HepG2 (cell line): ENCODE measurements at regions not wholly inside any gene's neighbourhood (a gene's known extent, or its start where the extent isn't known, plus 50 kb on each side); places are given as distances from the start of the nearest gene placed in this dataset.

Experiments used
- ATAC-seq: fragments of 200-7000 bp; cut with Tn5 transposase; 3 replicates; pipeline ENCODE4 v1.9.1; 2020; ENCODE audit warnings: mild to moderate bottlenecking, moderate library complexity
- BruUV-seq: library from RNA; stranded (reverse); fragments of 400-500 nt; replicated peaks from 2 replicates; lab custom pipeline; 2021; lab: Mats Ljungman, UMichigan
- CTCF ChIA-PET: fragments of 300-600 bp; formaldehyde crosslinking; extraction: SDS; loops from one replicate; lab custom pipeline; 2021; ENCODE audit warnings: low total read pairs, inconsistent platforms, low intra/inter-chr PET ratio; lab: Yijun Ruan, JAX
- POLR2A ChIA-PET: fragments of 350-600 bp; sonication (Branson Sonifier 250); formaldehyde crosslinking; loops from one replicate; lab custom pipeline; 2020; ENCODE audit warnings: antibody characterized with exemption, inconsistent platforms; lab: Yijun Ruan, JAX
- DNase-seq: peaks from one replicate; pipeline ENCODE4 v3.0.0-alpha.2; 2015; ENCODE audit warnings: low spot score
- FAIRE-seq: peaks from 3 replicates; lab custom pipeline; 2011; peaks lifted over from hg19 to GRCh38; lab: Jason Lieb, UNC
- H2AFZ ChIP-seq: one replicate; pipeline ENCODE4 v1.6.1; 2011; ENCODE audit warnings: low read length, inconsistent platforms
- H3K27ac ChIP-seq: fragments of 300-600 bp; 3 replicates; pipeline ENCODE4 v1.8.0; 2011; ENCODE audit warnings: mixed run types, mild to moderate bottlenecking, mixed read lengths, low read length, inconsistent platforms; ENCODE audit not compliant: insufficient read depth; ENCODE audit errors: extremely low read length
- H3K27me3 ChIP-seq, 2 experiments: fragments of 200-600 bp in 1 of 2; 2 replicates in 1 of 2; 3 replicates in 1 of 2; pipeline versions ENCODE4 v1.6.0 to v1.8.0; 2011; ENCODE audit warnings: low read length in 2 of 2, mild to moderate bottlenecking in 2 of 2, moderate library complexity in 2 of 2, inconsistent platforms in 1 of 2; ENCODE audit not compliant: insufficient read depth in 2 of 2, control insufficient read depth in 1 of 2
- H3K36me3 ChIP-seq, 2 experiments: fragments of 200-600 bp in 1 of 2; replicated peaks in 1 of 2; 2 replicates in 1 of 2; 3 replicates in 1 of 2; pipeline versions ENCODE4 v1.5.1 to v1.8.0; 2011; ENCODE audit warnings: low read length in 2 of 2, inconsistent platforms in 1 of 2; ENCODE audit not compliant: insufficient read depth in 2 of 2, control insufficient read depth in 1 of 2
- H3K4me1 ChIP-seq: 2 replicates; pipeline ENCODE4 v1.5.1; 2012; ENCODE audit warnings: low read length, inconsistent platforms; ENCODE audit not compliant: insufficient read depth
- H3K4me2 ChIP-seq: 2 replicates; pipeline ENCODE4 v1.6.0; 2011; ENCODE audit warnings: low read depth, low read length, inconsistent platforms
- H3K4me3 ChIP-seq, 3 experiments: fragments of 200-600 bp in 1 of 3; sonication (generic), shearing (Covaris generic) in 1 of 3; replicated peaks in 1 of 3; 2 replicates each; pipeline ENCODE4 v1.5.1; 2011 to 2016; ENCODE audit warnings: low read length in 3 of 3, inconsistent platforms in 2 of 3, low read depth in 2 of 3, mild to moderate bottlenecking in 2 of 3, control low read depth in 1 of 3, mixed read lengths in 1 of 3; ENCODE audit not compliant: insufficient read depth in 1 of 3
- H3K79me2 ChIP-seq: one replicate; pipeline ENCODE4 v1.6.1; 2011; ENCODE audit warnings: low read length, inconsistent platforms; ENCODE audit not compliant: insufficient read depth
- H3K9ac ChIP-seq: 2 replicates; pipeline ENCODE4 v1.6.0; 2011; ENCODE audit warnings: mild to moderate bottlenecking, low read depth, low read length, inconsistent platforms; ENCODE audit not compliant: insufficient read depth
- H3K9me3 ChIP-seq: 2 replicates; pipeline ENCODE4 v1.5.1; 2012; ENCODE audit warnings: mild to moderate bottlenecking, low read length
- H4K20me1 ChIP-seq: 2 replicates; pipeline ENCODE4 v1.6.0; 2011; ENCODE audit warnings: inconsistent platforms, mild to moderate bottlenecking, low read length, moderate library complexity; ENCODE audit not compliant: insufficient read depth
- HOXD1 ChIP-seq: sonication (generic); formaldehyde crosslinking; IDR thresholded peaks from 2 replicates; pipeline ENCODE4 v1.5.0; 2020; ENCODE audit warnings: missing genetic modification reagents
- IKZF4 ChIP-seq: sonication (generic); formaldehyde crosslinking; IDR thresholded peaks from 2 replicates; pipeline ENCODE4 v1.5.1; 2020; ENCODE audit warnings: borderline replicate concordance, mild to moderate bottlenecking, low read depth, missing genetic modification reagents; ENCODE audit errors: not compliant biosample characterization
- ISX ChIP-seq: sonication (generic); formaldehyde crosslinking; conservative IDR thresholded peaks from 2 replicates; pipeline ENCODE4 v1.5.0; 2020; ENCODE audit warnings: missing genetic modification reagents
- KAT2B ChIP-seq: fragments of 150-350 bp; IDR thresholded peaks from 2 replicates; pipeline ENCODE4 v1.6.1; 2014; ENCODE audit warnings: low read depth, low read length, borderline replicate concordance
- MLX ChIP-seq: IDR thresholded peaks from 2 replicates; pipeline ENCODE4 v1.6.1; 2016
- PHF5A ChIP-seq: IDR thresholded peaks from one replicate; pipeline ENCODE4 v1.6.1; 2018; ENCODE audit warnings: low read depth, missing genetic modification reagents; ENCODE audit not compliant: unreplicated experiment
- RXRA ChIP-seq: sonication (generic); formaldehyde crosslinking; IDR thresholded peaks from 2 replicates; pipeline ENCODE4 v1.5.1; 2020; ENCODE audit warnings: missing genetic modification reagents
- SP2 ChIP-seq: sonication (generic); formaldehyde crosslinking; IDR thresholded peaks from 2 replicates; pipeline ENCODE4 v1.5.1; 2020; ENCODE audit warnings: mild to moderate bottlenecking, missing genetic modification reagents
- TRAFD1 ChIP-seq: sonication (generic); formaldehyde crosslinking; IDR thresholded peaks from 2 replicates; pipeline ENCODE4 v1.5.1; 2020; ENCODE audit warnings: missing genetic modification reagents, mild to moderate bottlenecking, borderline replicate concordance
- USF2 ChIP-seq, 2 experiments: sonication (generic) in 1 of 2; formaldehyde crosslinking in 1 of 2; IDR thresholded peaks; 2 replicates each; pipeline versions ENCODE4 v1.5.1 to v1.6.1; 2011 to 2020; ENCODE audit warnings: borderline replicate concordance in 1 of 2, low read depth in 1 of 2, low read length in 1 of 2, mild to moderate bottlenecking in 1 of 2, missing genetic modification reagents in 1 of 2, moderate library complexity in 1 of 2
- YEATS2 ChIP-seq: sonication (generic); formaldehyde crosslinking; IDR thresholded peaks from 2 replicates; pipeline ENCODE4 v1.4.0; 2020; ENCODE audit warnings: missing genetic modification reagents, borderline replicate concordance
- ZNF3 ChIP-seq: IDR thresholded peaks from 2 replicates; pipeline ENCODE4 v1.7.0; 2017; ENCODE audit warnings: inconsistent platforms
- ZNF609 ChIP-seq: sonication (generic); formaldehyde crosslinking; IDR thresholded peaks from 2 replicates; pipeline ENCODE4 v1.4.0; 2020; ENCODE audit warnings: mild to moderate bottlenecking, missing genetic modification reagents, borderline replicate concordance
- ZSCAN5A ChIP-seq: sonication (generic); formaldehyde crosslinking; IDR thresholded peaks from 2 replicates; pipeline ENCODE4 v1.8.0; 2022; ENCODE audit warnings: mild to moderate bottlenecking, missing genetic modification reagents, borderline replicate concordance
- WGBS: methylation state at CpG from one replicate; pipeline ENCODE4 v1.1.6; 2017; ENCODE audit warnings: low lambda C conversion rate; 5-methylcytosine and 5-hydroxymethylcytosine counted together
- in situ Hi-C: cut with HindIII; loops from 2 replicates; pipeline ENCODE4 v1.10.0; 2017; ENCODE audit warnings: low pct_unique_long_range_greater_than_20kb; ENCODE audit not compliant: extremely low pct_ligation_motif_present
- intact Hi-C: fragments of 100-400 bp; cut with micrococcal nuclease; formaldehyde crosslinking; loops from one replicate; pipeline ENCODE4 v1.10.0; 2022; ENCODE audit not compliant: unreplicated experiment

- in situ Hi-C loops, result no loop called here
- no peak overlapping the region for H3K9ac ChIP-seq
- TF ChIP-seq IKZF4 (CRISPR knock-in tag) (no peak), ZNF3 (no peak), HOXD1 (CRISPR knock-in tag) (no peak), ISX (CRISPR knock-in tag) (no peak), ZNF609 (no peak), SP2 (CRISPR knock-in tag) (no peak), USF2 (IDR thresholded peaks at IDR 0.05; ENCODE audit: low read depth, low read length) (no peak), USF2 (CRISPR knock-in tag; IDR thresholded peaks at IDR 0.05; ENCODE audit: borderline replicate concordance) (no peak), TRAFD1 (no peak), YEATS2 (CRISPR knock-in tag) (no peak), KAT2B (no peak), ZSCAN5A (CRISPR knock-in tag) (no peak), PHF5A (no peak), MLX (no peak), RXRA (CRISPR knock-in tag) (no peak)
Measured at GRCh38 chr6:125604257-125604656, 145.2 kb upstream of the HEY2 start.

More at GRCh38 chr6:125604257-125604656, 145.2 kb upstream of the HEY2 start:
- H4K20me1 ChIP-seq, result no peaks in the 10 kb centered on the region
- ATAC-seq (no peak), DNase-seq (no peak), FAIRE-seq (no peak)
- ChIA-PET CTCF (no interaction called here), POLR2A (no interaction called here)
- no peaks in the 10 kb centered on the region for H3K27me3 ChIP-seq
- H3K27ac ChIP-seq, result no peak overlapping the region
- no peaks in the 10 kb centered on the region for H3K79me2 ChIP-seq
- BruUV-seq, result no TSS peak
- intact Hi-C loops, result no loop called here
- H3K9me3 ChIP-seq, result no peaks in the 10 kb centered on the region
- H2AFZ ChIP-seq, result no peak overlapping the region
- H3K4me1 ChIP-seq, result no peaks in the 10 kb centered on the region
- no peak overlapping the region for H3K4me3 ChIP-seq
- H3K36me3 ChIP-seq, result no peaks in the 10 kb centered on the region
- no peak overlapping the region for H3K4me2 ChIP-seq
- WGBS, result 0% methylated on average over 1 of the region's 1 CpG
